Epithelial cell of esophagus (primary cell): ENCODE measurements at regions not wholly inside any gene's neighbourhood (a gene's known extent, or its start where the extent isn't known, plus 50 kb on each side); places are given as distances from the start of the nearest gene placed in this dataset.

ENCODE experiments used
- DNase-seq: peaks from one replicate; pipeline ENCODE4 v3.0.0; 2010; ENCODE audit warnings: low read depth
- H3K4me3 ChIP-seq: 2 replicates; pipeline ENCODE4 v1.5.1; 2011; ENCODE audit warnings: mild to moderate bottlenecking, low read length, control low read depth
- TF ChIP-seq, protein P1 (sequence below): IDR thresholded peaks from 2 replicates; pipeline ENCODE4 v1.5.1; 2011; ENCODE audit warnings: low read depth, mild to moderate bottlenecking, low read length, control low read depth, inconsistent platforms; ENCODE audit not compliant: insufficient read depth; ENCODE audit errors: missing control alignments

DNA sequence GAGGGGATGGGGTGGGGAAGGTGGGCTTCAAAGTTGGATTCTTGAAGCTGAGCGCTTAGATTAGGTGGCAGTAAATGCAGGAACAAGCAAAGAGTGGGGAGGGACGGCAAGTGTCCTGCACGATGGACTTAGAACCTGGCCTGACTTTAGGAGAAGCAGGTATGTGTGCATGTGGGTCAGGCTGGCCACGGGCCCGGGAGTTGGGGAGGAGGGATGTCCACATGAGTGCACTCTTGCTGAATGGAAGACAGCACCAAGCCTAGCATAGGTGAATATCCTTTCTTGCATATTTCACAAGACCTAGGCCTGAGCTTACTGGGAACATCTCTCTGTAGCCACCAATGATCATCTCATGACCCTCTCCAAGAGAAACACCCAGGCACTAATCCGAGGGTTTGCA lies 96.1 kb downstream of the DDX1 start:
- DNase-seq = no peak
- TF ChIP-seq, protein P1, sequence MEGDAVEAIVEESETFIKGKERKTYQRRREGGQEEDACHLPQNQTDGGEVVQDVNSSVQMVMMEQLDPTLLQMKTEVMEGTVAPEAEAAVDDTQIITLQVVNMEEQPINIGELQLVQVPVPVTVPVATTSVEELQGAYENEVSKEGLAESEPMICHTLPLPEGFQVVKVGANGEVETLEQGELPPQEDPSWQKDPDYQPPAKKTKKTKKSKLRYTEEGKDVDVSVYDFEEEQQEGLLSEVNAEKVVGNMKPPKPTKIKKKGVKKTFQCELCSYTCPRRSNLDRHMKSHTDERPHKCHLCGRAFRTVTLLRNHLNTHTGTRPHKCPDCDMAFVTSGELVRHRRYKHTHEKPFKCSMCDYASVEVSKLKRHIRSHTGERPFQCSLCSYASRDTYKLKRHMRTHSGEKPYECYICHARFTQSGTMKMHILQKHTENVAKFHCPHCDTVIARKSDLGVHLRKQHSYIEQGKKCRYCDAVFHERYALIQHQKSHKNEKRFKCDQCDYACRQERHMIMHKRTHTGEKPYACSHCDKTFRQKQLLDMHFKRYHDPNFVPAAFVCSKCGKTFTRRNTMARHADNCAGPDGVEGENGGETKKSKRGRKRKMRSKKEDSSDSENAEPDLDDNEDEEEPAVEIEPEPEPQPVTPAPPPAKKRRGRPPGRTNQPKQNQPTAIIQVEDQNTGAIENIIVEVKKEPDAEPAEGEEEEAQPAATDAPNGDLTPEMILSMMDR = no peak
- no peak overlapping the region for H3K4me3 ChIP-seq

DNA sequence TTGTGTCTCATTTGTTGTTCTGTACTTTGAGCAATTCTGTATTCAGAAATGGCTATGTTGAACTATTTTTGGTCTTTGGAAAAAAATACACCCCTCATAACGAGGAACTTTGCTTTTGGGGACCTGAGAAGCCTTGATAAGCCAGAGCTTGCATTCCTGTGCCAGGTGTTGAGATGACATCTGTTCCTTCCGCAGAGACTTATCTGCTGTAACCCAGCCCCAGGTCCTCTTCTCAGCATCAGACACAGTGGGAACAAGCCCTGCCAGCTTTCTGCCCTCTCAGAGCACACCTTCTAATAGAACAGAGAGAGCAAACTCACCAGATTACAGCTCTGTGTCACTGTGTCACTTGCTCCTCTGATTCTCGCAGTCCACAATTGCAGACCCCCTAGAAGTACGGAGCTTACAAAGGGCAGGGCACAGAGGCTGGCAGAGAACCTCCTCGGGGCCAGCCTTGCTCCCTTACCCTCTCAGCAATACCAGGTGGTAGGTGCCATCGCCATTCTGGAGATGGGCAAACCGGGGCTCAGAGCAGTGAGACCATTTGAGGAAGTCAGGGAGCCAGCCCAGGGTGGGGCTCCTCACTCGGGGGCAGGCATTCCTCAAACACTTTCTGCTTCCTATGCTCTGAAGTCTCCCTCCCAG lies 97.4 kb downstream of the DDX1 start:
- no peak overlapping the region for H3K4me3 ChIP-seq
- TF ChIP-seq, protein P1 = no peak
- DNase-seq = no peak

DNA sequence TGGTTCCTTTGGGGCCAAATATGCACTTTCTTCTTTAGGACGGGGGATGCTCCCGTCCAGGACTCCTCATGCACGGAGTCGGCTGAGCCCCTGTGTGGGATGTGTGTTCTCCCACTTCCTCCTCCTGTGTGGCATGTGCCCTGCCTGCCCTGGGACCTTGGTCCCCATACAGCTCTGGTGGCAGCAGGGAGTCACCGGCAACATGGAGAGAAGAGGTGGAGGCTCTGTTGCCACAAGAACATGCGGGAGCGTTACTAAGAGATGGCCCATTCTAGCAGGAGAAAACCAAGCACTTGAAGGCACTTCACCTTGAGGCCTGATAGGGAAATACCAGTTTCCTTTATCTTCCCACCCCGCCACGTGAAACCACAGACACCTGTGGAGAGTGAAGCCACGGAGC lies 98.0 kb downstream of the DDX1 start:
- DNase-seq = no peak
- TF ChIP-seq, protein P1 = no peak
- H3K4me3 ChIP-seq = no peak overlapping the region

DNA sequence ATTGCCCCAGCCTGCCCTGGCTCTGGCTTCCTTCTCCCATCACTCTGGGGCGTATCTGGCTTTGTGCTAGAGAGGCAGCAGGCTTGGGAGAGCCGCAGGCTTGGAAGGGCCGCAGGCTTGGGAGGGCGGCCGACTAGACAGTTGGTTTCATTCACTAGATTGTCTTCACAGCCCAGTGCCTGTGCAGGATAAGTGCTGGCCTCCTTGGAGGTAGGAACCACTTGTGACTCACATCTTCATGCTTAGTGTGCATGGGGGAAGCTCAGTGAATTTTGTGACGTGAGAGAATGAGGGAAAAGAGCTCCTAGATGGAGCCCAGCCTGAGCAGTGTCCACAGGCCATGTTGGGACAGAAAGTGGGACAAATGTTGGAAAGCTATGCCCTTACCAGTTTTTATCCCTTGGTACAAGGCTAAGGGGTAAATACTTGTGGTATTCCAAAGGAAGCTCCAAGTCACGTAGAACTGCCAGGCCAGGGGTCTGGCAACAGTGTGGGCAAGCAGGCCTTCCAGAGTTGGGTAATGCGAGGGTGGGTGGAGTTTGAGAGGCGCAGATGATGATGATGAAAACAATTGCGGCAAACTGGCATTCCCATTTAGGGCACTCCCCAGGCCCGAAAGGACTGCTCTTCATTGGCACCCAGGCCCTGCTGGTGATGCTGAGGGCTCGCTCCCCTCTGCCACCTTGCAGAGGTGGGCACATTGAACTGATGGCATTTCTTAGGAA lies 100.1 kb downstream of the DDX1 start:
- H3K4me3 ChIP-seq = no peak overlapping the region
- DNase-seq = no peak
- TF ChIP-seq, protein P1 = no peak

DNA sequence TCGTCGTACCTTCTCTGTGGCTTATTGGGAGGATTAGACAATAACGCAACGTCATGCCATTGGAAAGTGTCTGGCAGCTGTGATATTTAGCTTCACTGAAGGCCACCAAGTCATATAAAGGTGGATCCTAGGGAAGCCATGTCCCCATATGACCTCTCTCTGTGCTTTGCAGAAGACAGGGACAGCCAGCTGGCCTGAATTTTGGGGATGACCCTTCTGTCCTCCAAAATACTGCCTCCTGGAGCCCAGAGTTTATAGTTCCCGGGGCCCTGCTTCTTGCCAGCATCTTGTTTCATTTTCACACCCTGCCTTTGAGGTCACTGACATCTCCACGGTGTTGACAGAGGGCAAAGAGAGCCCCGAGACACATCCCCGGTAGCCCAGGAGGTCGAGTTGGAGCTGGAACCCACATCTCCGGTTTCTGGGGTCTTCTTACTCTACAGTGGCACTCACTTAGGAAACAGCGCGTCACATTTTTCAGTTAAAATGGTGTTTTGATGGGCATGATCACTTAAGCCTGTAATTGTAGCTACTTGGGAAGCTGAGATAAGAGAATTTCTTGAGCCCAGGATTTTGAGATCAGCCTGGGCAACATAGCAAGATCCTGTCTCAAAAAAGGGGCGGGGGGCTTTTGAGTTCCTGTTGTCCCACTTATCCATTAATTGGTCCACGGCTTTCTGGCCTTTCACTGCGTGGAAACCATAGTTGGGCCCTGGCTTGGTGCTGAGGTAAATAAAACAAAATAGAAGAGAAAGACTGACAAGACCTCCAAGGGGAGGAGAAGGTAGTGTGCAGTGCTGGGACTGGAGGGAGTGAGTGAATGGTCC lies 101.1 kb downstream of the DDX1 start:
- TF ChIP-seq, protein P1 = no peak
- no peak overlapping the region for H3K4me3 ChIP-seq
- DNase-seq = no peak

DNA sequence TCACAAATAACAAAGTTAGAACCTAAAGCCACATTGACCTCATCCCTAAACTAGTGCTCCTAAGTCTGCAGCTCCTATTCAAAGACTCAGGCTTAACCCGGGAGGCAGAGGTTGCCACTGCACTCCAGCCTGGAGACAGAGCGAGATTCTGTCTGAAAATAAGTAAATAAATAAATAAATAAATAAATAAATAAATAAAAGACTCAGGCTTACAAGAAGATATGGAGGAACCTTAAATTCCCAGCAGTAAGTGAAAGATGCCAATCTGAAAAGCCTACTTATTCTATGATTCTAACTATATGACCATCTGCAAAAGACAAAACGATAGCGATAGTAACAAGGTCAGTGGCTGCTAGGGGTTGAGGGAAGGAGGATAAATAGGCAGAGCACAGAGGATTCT lies 101.7 kb downstream of the DDX1 start:
- no peak for DNase-seq

More for the DNA sequence above, 101.7 kb downstream of the DDX1 start:
- TF ChIP-seq, protein P1 = no peak
- H3K4me3 ChIP-seq = no peak overlapping the region
